ENCODE measurements at regions not wholly inside any gene's neighbourhood (a gene's known extent, or its start where the extent isn't known, plus 50 kb on each side); places are given as distances from the start of the nearest gene placed in this dataset.

DNA sequence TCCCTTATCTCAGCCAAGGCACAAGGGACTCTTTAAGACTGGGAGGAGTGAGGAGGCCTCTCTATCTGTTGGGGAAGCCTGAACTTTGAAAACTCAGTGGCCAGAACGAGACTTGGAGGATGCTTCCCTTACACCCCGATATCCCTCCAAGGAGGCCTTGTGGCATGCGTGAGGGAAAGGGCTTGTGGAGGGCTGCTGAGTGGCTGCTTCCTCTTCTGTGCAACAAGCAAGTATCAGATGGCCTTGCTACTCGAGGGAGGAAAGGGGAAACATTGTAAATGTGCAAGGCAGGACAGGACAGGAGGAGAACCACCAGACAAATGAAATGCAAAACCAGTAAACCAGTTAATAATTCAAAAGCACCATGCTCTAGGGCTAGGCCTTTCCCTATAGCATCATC is 306.5 kb upstream of the MAP3K7 start:
- TF ChIP-seq POLR2A (IDR thresholded peaks at IDR 0.05; ENCODE audit: low read depth, low read length), result no peak
- TF ChIP-seq TAF1 (IDR thresholded peaks at IDR 0.05; ENCODE audit: borderline replicate concordance, low read depth, low read length), result no peak
